Trophoblast cell (in vitro differentiated cells and primary cell): ENCODE measurements at regions not wholly inside any gene's neighbourhood (a gene's known extent, or its start where the extent isn't known, plus 50 kb on each side); places are given as distances from the start of the nearest gene placed in this dataset.
A peak's percentile ranks its signal among the peaks of the same experiment; 100 is the strongest.

Experiments used
- DNase-seq, 2 donors: peaks; one replicate each; pipeline ENCODE4 v3.0.0-alpha.2; 2016
- H2AFZ ChIP-seq: 2 replicates; pipeline ENCODE4 v1.6.1; 2013; ENCODE audit warnings: low read length, moderate library complexity, mild to moderate bottlenecking; ENCODE audit not compliant: insufficient read depth, poor library complexity
- H2AK5ac ChIP-seq: 2 replicates; pipeline ENCODE4 v1.6.1; 2013; ENCODE audit warnings: mild to moderate bottlenecking, low read length
- H2BK120ac ChIP-seq: 2 replicates; pipeline ENCODE4 v1.6.1; 2013; ENCODE audit warnings: low read length, mild to moderate bottlenecking, moderate library complexity; ENCODE audit not compliant: insufficient read depth, poor library complexity
- H2BK12ac ChIP-seq: 2 replicates; pipeline ENCODE4 v1.6.1; 2013; ENCODE audit warnings: mild to moderate bottlenecking, low read length, moderate library complexity
- H2BK5ac ChIP-seq: 2 replicates; pipeline ENCODE4 v1.6.1; 2013; ENCODE audit warnings: low read length, low read depth, moderate library complexity, mild to moderate bottlenecking; ENCODE audit not compliant: poor library complexity
- H3K14ac ChIP-seq: 2 replicates; pipeline ENCODE4 v1.6.1; 2013; ENCODE audit warnings: mild to moderate bottlenecking, low read length
- H3K18ac ChIP-seq: 2 replicates; pipeline ENCODE4 v1.6.1; 2013; ENCODE audit warnings: mild to moderate bottlenecking, low read length
- H3K23ac ChIP-seq: 2 replicates; pipeline ENCODE4 v1.6.1; 2013; ENCODE audit warnings: low read length
- H3K27ac ChIP-seq: 2 replicates; pipeline ENCODE4 v1.5.1; 2013; ENCODE audit warnings: low read depth, mild to moderate bottlenecking, inconsistent platforms, low read length, moderate library complexity
- H3K27me3 ChIP-seq: 2 replicates; pipeline ENCODE4 v1.6.1; 2013; ENCODE audit warnings: inconsistent platforms, mild to moderate bottlenecking, low read length, moderate library complexity; ENCODE audit not compliant: insufficient read depth
- H3K36me3 ChIP-seq, 2 experiments: 1 replicate in 1 of 2; 2 replicates in 1 of 2; pipeline ENCODE4 v1.6.1; 2013; ENCODE audit warnings: low read length in 2 of 2, mild to moderate bottlenecking in 2 of 2, moderate library complexity in 1 of 2; ENCODE audit not compliant: insufficient read depth in 2 of 2, control insufficient read depth in 1 of 2
- H3K4ac ChIP-seq: 2 replicates; pipeline ENCODE4 v1.6.1; 2013; ENCODE audit warnings: low read depth, mild to moderate bottlenecking, low read length, moderate library complexity
- H3K4me1 ChIP-seq, 2 experiments: 1 replicate in 1 of 2; 2 replicates in 1 of 2; pipeline ENCODE4 v1.6.1; 2013; ENCODE audit warnings: low read length in 2 of 2, mild to moderate bottlenecking in 2 of 2, moderate library complexity in 1 of 2; ENCODE audit not compliant: insufficient read depth in 2 of 2, control insufficient read depth in 1 of 2
- H3K4me2 ChIP-seq: 2 replicates; pipeline ENCODE4 v1.6.1; 2013; ENCODE audit warnings: inconsistent platforms, mild to moderate bottlenecking, low read length, moderate library complexity
- H3K4me3 ChIP-seq: 2 replicates; pipeline ENCODE4 v1.5.1; 2013; ENCODE audit warnings: mild to moderate bottlenecking, low read depth, low read length, inconsistent platforms
- H3K79me1 ChIP-seq: one replicate; pipeline ENCODE4 v1.6.1; 2013; ENCODE audit warnings: low read length
- H3K79me2 ChIP-seq: 2 replicates; pipeline ENCODE4 v1.6.1; 2013; ENCODE audit warnings: low read length, mild to moderate bottlenecking; ENCODE audit not compliant: control insufficient read depth, insufficient read depth, poor library complexity
- H3K9ac ChIP-seq: 2 replicates; pipeline ENCODE4 v1.6.1; 2013; ENCODE audit warnings: mild to moderate bottlenecking, low read length
- H3K9me3 ChIP-seq: 2 replicates; pipeline ENCODE4 v1.6.1; 2013; ENCODE audit warnings: low read depth, mild to moderate bottlenecking, control low read depth, inconsistent platforms, low read length; ENCODE audit not compliant: insufficient read depth
- H4K12ac ChIP-seq: 2 replicates; pipeline ENCODE4 v1.6.1; 2013; ENCODE audit warnings: low read depth, mild to moderate bottlenecking, low read length, moderate library complexity
- H4K8ac ChIP-seq: 2 replicates; pipeline ENCODE4 v1.6.1; 2013; ENCODE audit warnings: low read depth, mild to moderate bottlenecking, low read length, moderate library complexity
- H4K91ac ChIP-seq: one replicate; pipeline ENCODE4 v1.6.1; 2013; ENCODE audit warnings: low read depth, mild to moderate bottlenecking, low read length, moderate library complexity
- WGBS: extraction: QIAGEN DNeasy Blood & Tissue Kit; methylation state at CpG from one replicate; pipeline ENCODE4 v1.1.7; 2013; ENCODE audit warnings: missing lambda C conversion rate; ENCODE audit not compliant: insufficient read length, insufficient coverage; ENCODE audit errors: extremely low coverage; 5-methylcytosine and 5-hydroxymethylcytosine counted together

DNA sequence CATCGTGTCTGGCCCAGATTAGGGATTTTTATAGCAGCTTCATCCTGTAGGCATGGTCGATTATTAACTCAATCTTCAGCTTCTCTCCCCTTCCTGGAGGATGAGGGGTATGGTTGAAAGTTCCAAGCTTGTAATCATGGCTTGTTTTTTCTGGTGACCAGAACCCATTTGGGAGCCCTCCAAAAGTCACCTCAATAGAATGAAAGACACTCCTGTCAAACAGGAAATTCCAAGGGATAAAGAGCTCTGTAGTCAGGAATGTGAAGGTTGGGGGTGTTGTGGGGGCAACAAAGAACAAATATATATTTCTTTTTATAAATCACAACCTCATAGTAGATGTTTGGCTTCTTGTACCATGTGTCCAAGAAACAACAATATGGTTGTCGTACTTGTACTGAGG is 212.7 kb upstream of the ESRRG start:
- Histone ChIP-seq H3K79me2 (no peaks in the 10 kb centered on the region), H3K23ac (no peak overlapping the region), H3K4me2 (no peak overlapping the region), H3K27ac (no peak overlapping the region), H3K36me3 (no peaks in the 10 kb centered on the region), H3K9me3 (no peaks in the 10 kb centered on the region), H2BK12ac (no peak overlapping the region), H4K12ac (no peak overlapping the region), H2BK5ac (no peak overlapping the region), H3K4ac (no peak overlapping the region), H4K91ac (no peak overlapping the region), H2AFZ (no peak overlapping the region), H3K18ac (no peak overlapping the region), H3K79me1 (no peaks in the 10 kb centered on the region), H3K4me3 (no peak overlapping the region), H3K14ac (no peak overlapping the region), H3K4me1 (peaks cover 0 to 2% of the 10 kb centered on the region in 2 experiments), H2AK5ac (no peak overlapping the region), H3K27me3 (no peaks in the 10 kb centered on the region), H3K9ac (no peak overlapping the region), H2BK120ac (no peak overlapping the region), H4K8ac (no peak overlapping the region)
- no CpG with 5 or more reads among the region's 3 CpGs for WGBS
- DNase-seq, result no peak

GRCh38 chr1:216932424-216932823 is 209.2 kb upstream of the ESRRG start:
- WGBS, result no CpG with 5 or more reads among the region's 3 CpGs
- H2BK5ac ChIP-seq, result no peak overlapping the region

DNA sequence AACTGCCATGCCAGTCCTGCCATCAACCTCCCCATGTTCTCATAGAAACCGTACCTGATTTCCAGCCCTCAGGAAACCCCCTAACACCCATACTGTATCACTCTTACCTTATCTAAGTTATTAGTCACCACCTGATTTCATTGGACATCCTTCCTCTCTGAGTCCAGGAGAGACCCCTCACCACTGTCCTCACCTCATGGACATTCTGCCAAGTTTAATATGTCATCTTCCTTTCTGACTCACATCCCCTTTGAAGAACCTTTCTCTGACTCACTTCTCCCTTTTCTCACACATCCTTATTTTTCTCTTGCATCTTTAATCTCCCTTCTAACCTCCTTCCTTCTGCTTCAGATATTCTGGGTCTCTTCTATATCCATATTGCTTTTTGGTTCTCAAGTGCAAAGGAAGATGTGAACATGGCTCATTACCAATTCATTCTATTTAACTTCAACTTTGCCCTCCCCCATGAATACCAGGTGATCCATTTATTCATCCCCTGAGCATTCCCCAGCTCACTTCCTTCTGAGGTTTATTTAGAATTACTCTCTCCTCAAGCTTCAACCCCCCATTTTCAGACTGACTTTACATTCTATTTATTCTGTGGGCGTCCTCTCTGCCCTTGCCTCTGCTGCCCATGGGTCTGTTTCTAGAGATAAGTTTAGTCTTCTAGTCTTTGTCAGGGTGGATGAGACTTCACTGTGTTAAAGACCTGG is 206.8 kb upstream of the ESRRG start:
- Histone ChIP-seq H3K79me1 (no peaks in the 10 kb centered on the region), H3K4me1 (peaks cover 0 to 6% of the 10 kb centered on the region in 2 experiments), H4K91ac (no peak overlapping the region), H2AFZ (no peak overlapping the region), H3K4me3 (no peak overlapping the region), H3K4me2 (no peak overlapping the region), H3K79me2 (no peaks in the 10 kb centered on the region), H2BK120ac (no peak overlapping the region), H2BK12ac (no peak overlapping the region), H3K4ac (no peak overlapping the region), H3K36me3 (no peaks in the 10 kb centered on the region), H2BK5ac (no peak overlapping the region), H3K9ac (no peak overlapping the region), H3K27me3 (no peaks in the 10 kb centered on the region), H4K12ac (no peak overlapping the region), H3K14ac (no peak overlapping the region), H3K18ac (no peak overlapping the region), H4K8ac (no peak overlapping the region), H3K27ac (no peak overlapping the region), H3K9me3 (no peaks in the 10 kb centered on the region), H2AK5ac (no peak overlapping the region), H3K23ac (no peak overlapping the region)
- WGBS, result no CpG with 5 or more reads among the region's 2 CpGs
- no peak for DNase-seq

More at GRCh38 chr1:216932424-216932823, 209.2 kb upstream of the ESRRG start:
- DNase-seq, result peak in 1 of 2 donors; percentile 17
- no peaks in the 10 kb centered on the region for H3K9me3 ChIP-seq
- no peak overlapping the region for H4K91ac ChIP-seq
- no peak overlapping the region for H3K4ac ChIP-seq
- no peak overlapping the region for H4K12ac ChIP-seq
- H3K18ac ChIP-seq, result no peak overlapping the region
- H2AK5ac ChIP-seq, result no peak overlapping the region
- H3K79me1 ChIP-seq, result no peaks in the 10 kb centered on the region
- no peak overlapping the region for H3K23ac ChIP-seq
- H3K14ac ChIP-seq, result no peak overlapping the region
- no peak overlapping the region for H2AFZ ChIP-seq
- H3K4me2 ChIP-seq, result no peak overlapping the region
- no peak overlapping the region for H2BK120ac ChIP-seq
- H3K9ac ChIP-seq, result no peak overlapping the region
- no peak overlapping the region for H4K8ac ChIP-seq
- no peak overlapping the region for H3K4me3 ChIP-seq
- H3K79me2 ChIP-seq, result no peaks in the 10 kb centered on the region
- no peaks in the 10 kb centered on the region for H3K36me3 ChIP-seq
- no peak overlapping the region for H3K27ac ChIP-seq
- peaks cover 0 to 4% of the 10 kb centered on the region in 2 experiments for H3K4me1 ChIP-seq
- H2BK12ac ChIP-seq, result no peak overlapping the region
- H3K27me3 ChIP-seq, result no peaks in the 10 kb centered on the region

DNA sequence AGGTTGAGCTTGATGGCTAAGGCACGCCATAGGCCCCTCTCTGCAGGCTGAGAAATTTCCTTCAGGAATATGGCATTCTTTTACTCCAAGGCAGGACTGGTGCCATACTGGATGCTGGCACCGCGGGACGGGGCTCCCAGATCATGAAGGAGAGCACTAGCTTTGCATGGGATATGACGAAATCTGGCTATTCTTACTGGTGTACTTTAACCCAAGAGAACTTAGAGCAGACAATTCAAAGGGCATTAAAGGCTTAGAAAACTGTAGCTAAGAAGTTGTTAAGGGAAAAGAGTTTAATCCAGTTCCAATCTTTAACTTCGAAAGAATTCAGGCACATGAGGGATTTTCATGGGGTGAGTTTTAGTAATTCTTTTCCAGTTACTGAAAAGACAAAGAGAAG is 204.4 kb upstream of the ESRRG start:
- Histone ChIP-seq H3K14ac (no peak overlapping the region), H3K23ac (no peak overlapping the region), H3K4ac (no peak overlapping the region), H3K9me3 (no peaks in the 10 kb centered on the region), H3K4me2 (no peak overlapping the region), H2AFZ (no peak overlapping the region), H4K12ac (no peak overlapping the region), H3K27ac (no peak overlapping the region), H3K18ac (no peak overlapping the region), H3K79me1 (no peaks in the 10 kb centered on the region), H2BK5ac (no peak overlapping the region), H3K36me3 (no peaks in the 10 kb centered on the region), H3K4me1 (peaks cover 0 to 6% of the 10 kb centered on the region in 2 experiments), H4K8ac (no peak overlapping the region), H3K79me2 (no peaks in the 10 kb centered on the region), H2AK5ac (no peak overlapping the region), H3K4me3 (no peak overlapping the region), H2BK120ac (no peak overlapping the region), H2BK12ac (no peak overlapping the region), H3K9ac (no peak overlapping the region), H4K91ac (no peak overlapping the region), H3K27me3 (no peaks in the 10 kb centered on the region)
- no CpG with 5 or more reads among the region's 6 CpGs for WGBS
- no peak for DNase-seq
